GM23338 (cell line): ENCODE measurements at regions not wholly inside any gene's neighbourhood (a gene's known extent, or its start where the extent isn't known, plus 50 kb on each side); places are given as distances from the start of the nearest gene placed in this dataset.
"Not testable (repeated sequence)": the region's sequence is repeated elsewhere in the genome, so short reads cannot be mapped to it uniquely, and the experiment has no call there.

ENCODE experiments used
- ATAC-seq: fragments of 200-7000 bp; cut with Tn5 transposase; 3 replicates; pipeline ENCODE4 v1.9.1; 2020
- DNase-seq: peaks from one replicate; pipeline ENCODE4 v3.0.0-alpha.2; 2015; ENCODE audit warnings: low spot score
- H2AFZ ChIP-seq: fragments of 200-600 bp; sonication (generic); 2 replicates; pipeline ENCODE4 v1.8.0; 2016; ENCODE audit warnings: antibody characterized with exemption, mild to moderate bottlenecking, moderate library complexity
- H3F3A ChIP-seq: fragments of 200-600 bp; sonication (generic); replicated peaks from 2 replicates; pipeline ENCODE4 v1.8.0; 2017; ENCODE audit warnings: antibody characterized with exemption, mixed run types, low read depth
- H3K27ac ChIP-seq: fragments of 200-600 bp; sonication (generic); 2 replicates; pipeline ENCODE4 v1.6.1; 2016; ENCODE audit warnings: low read depth
- H3K27me3 ChIP-seq: fragments of 200-600 bp; sonication (generic); 2 replicates; pipeline ENCODE4 v1.8.0; 2016; ENCODE audit warnings: mild to moderate bottlenecking, mixed run types, moderate library complexity; ENCODE audit not compliant: insufficient read depth
- H3K36me3 ChIP-seq: fragments of 200-600 bp; sonication (generic); 2 replicates; pipeline ENCODE4 v1.8.0; 2016; ENCODE audit warnings: mild to moderate bottlenecking; ENCODE audit not compliant: insufficient read depth
- H3K4me1 ChIP-seq: fragments of 200-600 bp; sonication (generic); 2 replicates; pipeline ENCODE4 v1.8.0; 2016; ENCODE audit warnings: mild to moderate bottlenecking, moderate library complexity; ENCODE audit not compliant: insufficient read depth
- H3K4me2 ChIP-seq: fragments of 200-600 bp; sonication (generic); 2 replicates; pipeline ENCODE4 v1.7.1; 2017; ENCODE audit warnings: mixed run types
- H3K4me3 ChIP-seq: fragments of 200-600 bp; sonication (generic); 2 replicates; pipeline ENCODE4 v1.6.1; 2016; ENCODE audit warnings: mixed run types
- H3K79me2 ChIP-seq: fragments of 200-600 bp; sonication (generic); replicated peaks from 2 replicates; pipeline ENCODE4 v1.8.0; 2017; ENCODE audit warnings: mild to moderate bottlenecking; ENCODE audit not compliant: insufficient read depth
- H3K9me2 ChIP-seq: fragments of 200-600 bp; sonication (generic); 2 replicates; pipeline ENCODE4 v1.8.0; 2017; ENCODE audit not compliant: insufficient read depth
- H4K20me1 ChIP-seq: fragments of 200-600 bp; sonication (generic); replicated peaks from 2 replicates; pipeline ENCODE4 v1.8.0; 2017; ENCODE audit warnings: mild to moderate bottlenecking; ENCODE audit not compliant: insufficient read depth
- H3K27ac Mint-ChIP-seq: 2 replicates; pipeline ENCODE4 v1.8.0; 2020; ENCODE audit warnings: inconsistent platforms, mild to moderate bottlenecking, moderate library complexity, mixed read lengths
- H3K27me3 Mint-ChIP-seq: 3 replicates; pipeline ENCODE4 v1.8.0; 2022; ENCODE audit warnings: low read depth, mild to moderate bottlenecking, moderate library complexity, mixed read lengths, inconsistent platforms; ENCODE audit not compliant: insufficient read depth, poor library complexity
- H3K36me3 Mint-ChIP-seq: 3 replicates; pipeline ENCODE4 v1.8.0; 2021; ENCODE audit warnings: low read depth, mild to moderate bottlenecking, inconsistent platforms, moderate library complexity, mixed read lengths
- H3K4me1 Mint-ChIP-seq: 3 replicates; pipeline ENCODE4 v1.8.0; 2020; ENCODE audit warnings: mild to moderate bottlenecking, inconsistent platforms, mixed read lengths
- H3K4me3 Mint-ChIP-seq: 3 replicates; pipeline ENCODE4 v1.8.0; 2021; ENCODE audit warnings: moderate library complexity, mild to moderate bottlenecking, inconsistent platforms, mixed read lengths
- H3K9me3 Mint-ChIP-seq: 3 replicates; pipeline ENCODE4 v1.8.0; 2020; ENCODE audit warnings: moderate library complexity, mild to moderate bottlenecking, inconsistent platforms, mixed read lengths
- CREB1 ChIP-seq: fragments of 250-450 bp; sonication (Bioruptor Pico); IDR thresholded peaks from 2 replicates; pipeline ENCODE4 v1.5.0; 2020; ENCODE audit warnings: low read depth, mild to moderate bottlenecking, moderate library complexity
- CTCF ChIP-seq, 2 experiments: fragments of 200-600 bp in 1 of 2; sonication (generic) in 1 of 2; conservative IDR thresholded peaks; 2 replicates each; pipeline versions ENCODE4 v1.5.1 to v1.6.1; 2016 to 2017; ENCODE audit warnings: antibody characterized with exemption in 2 of 2, low read depth in 2 of 2, mild to moderate bottlenecking in 2 of 2, moderate library complexity in 1 of 2
- EZH2 ChIP-seq: fragments of 200-600 bp; sonication (generic); IDR thresholded peaks from one replicate; pipeline ENCODE4 v1.8.0; 2017; ENCODE audit warnings: antibody characterized with exemption, mild to moderate bottlenecking, low read depth; ENCODE audit not compliant: unreplicated experiment
- EZH2phosphoT487 ChIP-seq: fragments of 200-600 bp; sonication (generic); IDR thresholded peaks from one replicate; pipeline ENCODE4 v1.8.1; 2018; ENCODE audit warnings: antibody characterized with exemption; ENCODE audit not compliant: unreplicated experiment
- JUNB ChIP-seq: IDR thresholded peaks from one replicate; pipeline ENCODE4 v1.6.1; 2016; ENCODE audit warnings: antibody characterized with exemption; ENCODE audit not compliant: unreplicated experiment
- NANOG ChIP-seq: IDR thresholded peaks from 2 replicates; pipeline ENCODE4 v1.6.1; 2016; ENCODE audit warnings: antibody characterized with exemption, borderline replicate concordance
- POLR2AphosphoS5 ChIP-seq: IDR thresholded peaks from 2 replicates; pipeline ENCODE4 v1.6.1; 2016; ENCODE audit warnings: antibody characterized with exemption, low read depth
- REST ChIP-seq: IDR thresholded peaks from one replicate; pipeline ENCODE4 v1.6.1; 2018; ENCODE audit warnings: antibody characterized with exemption; ENCODE audit not compliant: unreplicated experiment
- STAT1 ChIP-seq: IDR thresholded peaks from one replicate; pipeline ENCODE4 v1.6.1; 2016; ENCODE audit warnings: antibody characterized with exemption; ENCODE audit not compliant: unreplicated experiment
- ZNF114 ChIP-seq: fragments of 250-450 bp; sonication (Bioruptor Pico); IDR thresholded peaks from 2 replicates; pipeline ENCODE4 v1.5.0; 2020; ENCODE audit warnings: mild to moderate bottlenecking, moderate library complexity
- ZNF331 ChIP-seq: fragments of 250-450 bp; sonication (Bioruptor Pico); IDR thresholded peaks from 2 replicates; pipeline ENCODE4 v1.5.0; 2020; ENCODE audit warnings: low read depth, mild to moderate bottlenecking, moderate library complexity
- ZNF462 ChIP-seq: fragments of 250-450 bp; sonication (Bioruptor Pico); IDR thresholded peaks from 2 replicates; pipeline ENCODE4 v1.5.0; 2020; ENCODE audit warnings: mild to moderate bottlenecking, moderate library complexity

DNA sequence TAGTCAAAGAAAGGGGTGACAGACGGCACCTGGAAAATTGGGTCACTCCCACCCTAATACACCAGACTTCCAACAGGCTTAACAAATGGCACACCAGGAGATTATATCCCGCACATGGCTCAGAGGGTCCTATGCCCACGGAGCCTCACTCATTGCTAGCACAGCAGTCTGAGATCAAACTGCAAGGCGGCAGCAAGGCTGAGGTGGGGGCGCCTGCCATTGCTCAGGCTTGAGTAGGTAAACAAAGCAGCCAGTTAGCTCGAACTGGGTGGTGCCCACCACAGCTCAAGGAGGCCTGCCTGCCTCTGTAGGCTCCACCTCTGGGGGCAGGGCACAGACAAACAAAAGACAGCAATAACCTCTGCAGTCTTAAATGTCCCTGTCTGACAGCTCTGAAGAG is 482.5 kb downstream of the SUCLG1 start:
- not testable (repeated sequence) for H2AFZ ChIP-seq, H3K4me1 Mint-ChIP-seq, H4K20me1 ChIP-seq, DNase-seq, H3K4me3 ChIP-seq, H3K36me3 ChIP-seq, H3K79me2 ChIP-seq, H3F3A ChIP-seq, H3K27ac Mint-ChIP-seq, H3K9me2 ChIP-seq, ATAC-seq, H3K27ac ChIP-seq, H3K27me3 Mint-ChIP-seq, H3K4me2 ChIP-seq, H3K4me3 Mint-ChIP-seq, H3K27me3 ChIP-seq
- peaks cover 43% of the 10 kb centered on the region for H3K9me3 Mint-ChIP-seq
- peaks cover 11% of the 10 kb centered on the region for H3K4me1 ChIP-seq
- H3K36me3 Mint-ChIP-seq, result peaks cover 36% of the 10 kb centered on the region

DNA sequence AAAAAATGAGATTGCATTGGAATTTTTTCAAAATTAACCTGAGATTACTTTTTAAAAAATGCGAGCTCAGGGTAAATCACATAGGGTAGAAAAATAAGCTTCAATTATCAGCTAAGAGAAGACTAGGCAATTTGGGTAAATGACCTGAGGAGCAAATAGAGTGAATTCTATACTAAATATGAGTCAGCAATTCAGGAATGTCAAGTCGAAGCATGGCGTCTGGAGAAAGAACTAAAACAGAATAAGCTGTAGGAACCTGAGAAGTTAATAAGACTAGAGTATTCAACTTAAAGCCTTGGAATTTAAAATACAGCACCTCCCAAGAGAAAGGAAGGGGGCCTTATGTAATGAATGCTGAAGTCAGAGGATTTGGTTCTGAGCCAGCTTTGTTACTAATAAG is 487.0 kb downstream of the SUCLG1 start:
- H3K4me1 Mint-ChIP-seq, result peaks cover 22% of the 10 kb centered on the region
- TF ChIP-seq ZNF114 (CRISPR knock-in tag), result no peak
- no peak for TF ChIP-seq ZNF331
- no peak for TF ChIP-seq EZH2
- TF ChIP-seq JUNB, result no peak
- no peak for TF ChIP-seq CTCF (conservative IDR thresholded peaks at IDR 0.05; ENCODE audit: low read depth in 2 of 2)
- TF ChIP-seq EZH2phosphoT487, result no peak
- TF ChIP-seq NANOG, result no peak
- no peak for TF ChIP-seq CREB1 (CRISPR knock-in tag)
- no peak for TF ChIP-seq ZNF462 (CRISPR knock-in tag)
- no peak for TF ChIP-seq REST
- TF ChIP-seq STAT1, result no peak
- no peak for TF ChIP-seq POLR2AphosphoS5

More for the DNA sequence above, 487.0 kb downstream of the SUCLG1 start:
- Histone ChIP-seq H2AFZ (no peak overlapping the region), H3K4me2 (peak overlapping the region; percentile 40; the same call in 1 of the 2 replicates), H4K20me1 (no peaks in the 10 kb centered on the region), H3K27ac (peak overlapping the region; percentile 16; the same call in 1 of the 2 replicates), H3K27me3 (no peaks in the 10 kb centered on the region), H3K4me3 (no peak overlapping the region), H3K79me2 (no peaks in the 10 kb centered on the region), H3K36me3 (no peaks in the 10 kb centered on the region; the same call in 1 of the 2 replicates), H3K4me1 (peaks cover 29% of the 10 kb centered on the region), H3F3A (no peaks in the 10 kb centered on the region), H3K9me2 (peaks cover 6% of the 10 kb centered on the region; the same call in 1 of the 2 replicates)
- DNase-seq (peak; percentile 14), ATAC-seq (no peak)
- H3K36me3 Mint-ChIP-seq, result peaks cover 22% of the 10 kb centered on the region
- H3K9me3 Mint-ChIP-seq, result peaks cover 25% of the 10 kb centered on the region
- H3K4me3 Mint-ChIP-seq, result no peak overlapping the region
- H3K27me3 Mint-ChIP-seq, result peaks cover 3% of the 10 kb centered on the region
- H3K27ac Mint-ChIP-seq, result peak overlapping the region; percentile 88
